Right lobe of liver (tissue), 4 donors: ENCODE measurements at regions not wholly inside any gene's neighbourhood (a gene's known extent, or its start where the extent isn't known, plus 50 kb on each side); places are given as distances from the start of the nearest gene placed in this dataset.

ENCODE experiments used
- POLR2A ChIP-seq: fragments of 450-650 bp; IDR thresholded peaks from one replicate; pipeline ENCODE4 v1.6.1; 2017; ENCODE audit warnings: antibody characterized with exemption, mild to moderate bottlenecking
- TF ChIP-seq, protein P1 (sequence below), 4 donors: fragments of 200-600 bp in 3 of 4; fragments of 450-650 bp in 1 of 4; IDR thresholded peaks; one replicate each; pipeline versions ENCODE4 v1.5.1 to v1.8.0; 2016 to 2022; ENCODE audit warnings: antibody characterized with exemption in 4 of 4, mild to moderate bottlenecking in 2 of 4
- donor health status: DM: no; HTN: no; CAD: no.
- donor health status: DM: no; HTN: no; CAD: no.
- donor health status: DM: no; HTN: yes; CAD: no.

DNA sequence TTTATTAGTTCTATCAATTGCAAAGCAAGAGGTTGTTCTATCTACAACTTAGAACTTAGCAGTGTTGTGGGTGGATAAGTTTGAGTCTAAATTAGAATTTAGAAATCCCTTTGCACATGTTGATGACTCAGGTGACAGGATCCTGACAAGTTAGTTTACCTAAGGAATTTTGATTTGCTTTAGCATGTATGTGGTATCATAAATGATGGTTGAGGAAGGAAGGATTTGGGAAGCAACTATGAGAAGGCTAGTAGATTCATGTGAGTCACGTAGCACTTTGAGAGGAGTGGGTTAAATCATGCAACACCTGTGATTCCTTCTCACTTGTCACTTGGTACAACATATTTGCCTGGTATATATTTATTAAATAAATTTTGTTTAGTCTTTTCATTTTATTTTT lies 223.7 kb upstream of the USP25 start:
- TF ChIP-seq, protein P1, sequence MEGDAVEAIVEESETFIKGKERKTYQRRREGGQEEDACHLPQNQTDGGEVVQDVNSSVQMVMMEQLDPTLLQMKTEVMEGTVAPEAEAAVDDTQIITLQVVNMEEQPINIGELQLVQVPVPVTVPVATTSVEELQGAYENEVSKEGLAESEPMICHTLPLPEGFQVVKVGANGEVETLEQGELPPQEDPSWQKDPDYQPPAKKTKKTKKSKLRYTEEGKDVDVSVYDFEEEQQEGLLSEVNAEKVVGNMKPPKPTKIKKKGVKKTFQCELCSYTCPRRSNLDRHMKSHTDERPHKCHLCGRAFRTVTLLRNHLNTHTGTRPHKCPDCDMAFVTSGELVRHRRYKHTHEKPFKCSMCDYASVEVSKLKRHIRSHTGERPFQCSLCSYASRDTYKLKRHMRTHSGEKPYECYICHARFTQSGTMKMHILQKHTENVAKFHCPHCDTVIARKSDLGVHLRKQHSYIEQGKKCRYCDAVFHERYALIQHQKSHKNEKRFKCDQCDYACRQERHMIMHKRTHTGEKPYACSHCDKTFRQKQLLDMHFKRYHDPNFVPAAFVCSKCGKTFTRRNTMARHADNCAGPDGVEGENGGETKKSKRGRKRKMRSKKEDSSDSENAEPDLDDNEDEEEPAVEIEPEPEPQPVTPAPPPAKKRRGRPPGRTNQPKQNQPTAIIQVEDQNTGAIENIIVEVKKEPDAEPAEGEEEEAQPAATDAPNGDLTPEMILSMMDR (IDR thresholded peaks at IDR 0.05): no peak
- no peak for TF ChIP-seq POLR2A
